Testis (tissue), 2 donors: ENCODE measurements at regions not wholly inside any gene's neighbourhood (a gene's known extent, or its start where the extent isn't known, plus 50 kb on each side); places are given as distances from the start of the nearest gene placed in this dataset.

Experiments
- DNase-seq: peaks from one replicate; pipeline ENCODE4 v3.0.0-alpha.2; 2019
- H3K27ac ChIP-seq, 2 donors: fragments of 200-600 bp; sonication (generic); one replicate each; pipeline ENCODE4 v1.5.1; 2019
- H3K27me3 ChIP-seq: fragments of 200-600 bp; sonication (generic); one replicate; pipeline ENCODE4 v1.5.1; 2019
- H3K36me3 ChIP-seq: fragments of 200-600 bp; sonication (generic); one replicate; pipeline ENCODE4 v1.5.1; 2017; ENCODE audit warnings: low read depth; ENCODE audit errors: missing control alignments
- H3K4me1 ChIP-seq: fragments of 200-600 bp; sonication (generic); one replicate; pipeline ENCODE4 v1.5.1; 2019
- H3K4me3 ChIP-seq, 2 donors: fragments of 200-600 bp; sonication (generic); one replicate each; pipeline ENCODE4 v1.5.1; 2017 to 2019
- H3K9me3 ChIP-seq: fragments of 200-600 bp; sonication (generic); one replicate; pipeline ENCODE4 v1.5.1; 2017
- CTCF ChIP-seq, 3 experiments: fragments of 450-650 bp in 2 of 3; fragments of 200-600 bp in 1 of 3; sonication (generic) in 1 of 3; IDR thresholded peaks; one replicate each; pipeline ENCODE4 v1.5.1; 2016 to 2019; ENCODE audit warnings: antibody characterized with exemption in 3 of 3, mild to moderate bottlenecking in 2 of 3, moderate library complexity in 1 of 3
- POLR2A ChIP-seq: fragments of 450-650 bp; IDR thresholded peaks from one replicate; pipeline ENCODE4 v1.6.1; 2017; ENCODE audit warnings: antibody characterized with exemption, mild to moderate bottlenecking, moderate library complexity
- WGBS, 2 donors: methylation state at CpG; one replicate each; pipeline ENCODE4 v1.1.5; 2018; 5-methylcytosine and 5-hydroxymethylcytosine counted together
- intact Hi-C: fragments of 100-400 bp; cut with DNase I; formaldehyde crosslinking; loops from one replicate; pipeline ENCODE4 v1.15.1; 2023; ENCODE audit warnings: low total_unique reads

GRCh38 chr13:89900104-89900765, 1447.3 kb upstream of the MIR17HG start:
- Histone ChIP-seq H3K27me3 (no peaks in the 10 kb centered on the region), H3K4me1 (no peaks in the 10 kb centered on the region), H3K27ac (no peak overlapping the region), H3K4me3 (no peak overlapping the region), H3K36me3 (no peaks in the 10 kb centered on the region), H3K9me3 (no peaks in the 10 kb centered on the region)
- TF ChIP-seq POLR2A (no peak), CTCF (IDR thresholded peaks at IDR 0.05) (no peak)
- intact Hi-C loops = no loop called here
- WGBS, 2 donors = 84 to 88% methylated on average over 5 of the region's 5 CpGs
- DNase-seq = no peak

- Histone ChIP-seq H3K27ac (no peak overlapping the region), H3K4me1 (no peaks in the 10 kb centered on the region), H3K27me3 (no peaks in the 10 kb centered on the region), H3K4me3 (no peak overlapping the region), H3K9me3 (no peaks in the 10 kb centered on the region), H3K36me3 (no peaks in the 10 kb centered on the region)
- intact Hi-C loops = no loop called here
- TF ChIP-seq CTCF (IDR thresholded peaks at IDR 0.05) (no peak), POLR2A (no peak)
- DNase-seq = no peak
These were observed 1445.3 kb upstream of the MIR17HG start for GRCh38 chr13:89902223-89902622.

- 82 to 87% methylated on average over 2 of the region's 2 CpGs for WGBS, 2 donors
- Histone ChIP-seq H3K36me3 (no peaks in the 10 kb centered on the region), H3K4me1 (no peaks in the 10 kb centered on the region), H3K4me3 (no peak overlapping the region), H3K9me3 (no peaks in the 10 kb centered on the region), H3K27ac (no peak overlapping the region), H3K27me3 (no peaks in the 10 kb centered on the region)
- intact Hi-C loops = no loop called here
- TF ChIP-seq POLR2A = no peak
- no peak for TF ChIP-seq CTCF (IDR thresholded peaks at IDR 0.05)
- no peak for DNase-seq
These were observed 1444.4 kb upstream of the MIR17HG start for GRCh38 chr13:89903115-89903514.

- 89 to 92% methylated on average over 12 of the region's 12 CpGs for WGBS, 2 donors
- DNase-seq = no peak
These were observed 1437.3 kb upstream of the MIR17HG start for GRCh38 chr13:89910166-89910565.

More at GRCh38 chr13:89910166-89910565, 1437.3 kb upstream of the MIR17HG start:
- Histone ChIP-seq H3K4me1 (no peaks in the 10 kb centered on the region), H3K4me3 (no peak overlapping the region), H3K27me3 (no peaks in the 10 kb centered on the region), H3K27ac (no peak overlapping the region), H3K9me3 (no peaks in the 10 kb centered on the region), H3K36me3 (no peaks in the 10 kb centered on the region)
- TF ChIP-seq POLR2A (no peak), CTCF (IDR thresholded peaks at IDR 0.05) (no peak)
- intact Hi-C loops = no loop called here
